GM19452 (cell line): ENCODE measurements at regions not wholly inside any gene's neighbourhood (a gene's known extent, or its start where the extent isn't known, plus 50 kb on each side); places are given as distances from the start of the nearest gene placed in this dataset.
"Not testable (repeated sequence)": the region's sequence is repeated elsewhere in the genome, so short reads cannot be mapped to it uniquely, and the experiment has no call there.

Experiments used
- ATAC-seq: cut with Tn5 transposase; IDR thresholded peaks from one replicate; pipeline ENCODE4 v1.9.1; 2021; ENCODE audit not compliant: unreplicated experiment

DNA sequence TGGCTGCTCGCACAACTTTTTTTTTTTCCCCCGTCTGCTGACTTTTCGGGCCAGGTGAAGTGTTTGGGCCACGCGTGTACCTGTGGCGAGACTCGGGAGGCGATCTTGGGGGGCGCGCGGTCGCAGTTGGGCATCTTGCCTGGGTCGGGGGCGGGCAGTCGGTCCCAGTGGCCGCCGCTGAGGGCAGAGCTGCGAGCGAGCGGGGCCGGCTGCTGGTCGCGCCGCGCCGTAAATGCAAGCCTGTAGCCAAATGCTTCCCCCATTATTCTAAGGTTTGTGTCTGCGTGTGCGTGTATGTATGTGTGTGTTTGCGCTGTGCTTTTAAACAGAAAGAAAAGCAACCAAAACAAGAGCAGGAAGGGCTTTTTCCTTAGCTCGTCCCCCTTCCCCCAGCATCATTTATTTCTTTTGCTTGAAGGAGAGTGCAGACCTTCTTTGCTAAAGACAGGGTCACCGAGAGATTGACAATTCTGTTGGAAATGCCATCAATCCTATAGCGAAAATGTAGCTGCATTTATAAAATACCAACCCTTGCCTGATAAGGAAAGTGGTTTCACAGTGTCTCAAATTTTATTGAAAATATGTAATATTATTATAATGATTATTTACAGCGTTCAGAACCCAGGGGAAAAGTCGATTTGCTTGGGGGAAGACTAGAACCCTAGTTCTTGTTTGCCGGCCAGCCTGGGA, 143.2 kb upstream of the ZNF536 start:
- ATAC-seq, result no peak

GRCh38 chr19:30229525-30230174, 142.5 kb upstream of the ZNF536 start:
- no peak for ATAC-seq

DNA sequence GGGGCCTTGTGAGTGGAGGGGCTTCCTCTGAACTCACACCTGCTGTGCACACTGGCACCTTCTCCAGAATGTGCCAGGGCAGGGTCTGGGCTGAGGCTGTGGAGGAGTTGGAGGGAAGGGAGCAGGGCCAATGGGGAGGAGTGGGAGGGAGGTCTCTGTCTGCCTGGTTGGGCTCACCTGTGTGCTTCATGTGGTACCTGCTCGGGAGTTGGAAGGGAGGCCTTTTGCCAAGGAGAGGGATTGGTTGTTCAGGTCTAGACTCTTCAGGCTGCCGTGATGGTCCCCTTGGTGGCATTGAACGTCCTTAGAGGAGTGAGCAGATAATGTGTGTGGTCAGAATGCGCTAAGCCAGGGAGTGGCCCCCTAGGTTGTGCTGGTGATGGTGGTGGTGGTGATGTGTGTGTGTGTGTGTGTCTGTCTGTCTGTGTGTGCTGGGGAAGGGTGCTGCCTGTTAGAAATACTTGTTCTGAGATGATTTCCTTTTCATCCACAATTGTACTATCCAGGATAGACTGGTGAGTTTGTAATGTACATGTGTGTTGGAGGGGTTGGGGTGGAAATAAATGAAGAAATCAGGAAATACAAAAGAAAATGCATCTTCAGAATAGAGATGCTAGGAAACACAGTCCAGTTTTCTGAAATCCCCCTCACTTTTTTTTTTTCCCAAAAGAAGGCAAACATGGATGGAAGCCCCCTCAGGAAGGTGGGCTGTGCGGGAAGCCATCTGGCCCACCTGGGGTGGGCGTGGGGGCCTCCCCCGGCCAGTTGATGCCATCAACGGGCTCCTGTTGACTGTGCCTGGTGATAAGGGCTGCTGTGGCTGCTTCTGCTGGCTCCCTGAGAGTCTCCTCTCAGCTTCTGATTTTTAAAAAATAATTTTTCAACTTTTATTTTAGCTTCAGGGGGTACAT, 140.5 kb upstream of the ZNF536 start:
- no peak for ATAC-seq

DNA sequence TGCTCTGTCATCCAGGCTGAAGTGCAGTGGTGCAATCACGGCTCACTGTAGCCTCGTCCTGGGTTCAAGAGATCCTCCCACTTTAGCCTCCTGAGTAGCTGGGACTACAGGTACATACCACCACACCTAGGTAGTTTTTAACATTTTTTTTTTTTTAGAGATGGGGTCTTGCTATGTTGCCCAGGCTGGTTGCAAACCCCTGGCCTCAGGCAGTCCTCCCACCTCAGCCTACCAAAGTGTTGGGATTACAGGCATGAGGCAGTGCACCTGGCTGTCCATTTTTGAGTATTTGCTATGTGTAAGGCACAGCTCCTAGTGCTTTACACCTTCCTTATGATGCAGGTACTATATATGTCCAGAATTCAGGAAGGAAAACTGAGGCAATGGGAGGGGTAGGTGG, 138.8 kb upstream of the ZNF536 start:
- ATAC-seq, result no peak

DNA sequence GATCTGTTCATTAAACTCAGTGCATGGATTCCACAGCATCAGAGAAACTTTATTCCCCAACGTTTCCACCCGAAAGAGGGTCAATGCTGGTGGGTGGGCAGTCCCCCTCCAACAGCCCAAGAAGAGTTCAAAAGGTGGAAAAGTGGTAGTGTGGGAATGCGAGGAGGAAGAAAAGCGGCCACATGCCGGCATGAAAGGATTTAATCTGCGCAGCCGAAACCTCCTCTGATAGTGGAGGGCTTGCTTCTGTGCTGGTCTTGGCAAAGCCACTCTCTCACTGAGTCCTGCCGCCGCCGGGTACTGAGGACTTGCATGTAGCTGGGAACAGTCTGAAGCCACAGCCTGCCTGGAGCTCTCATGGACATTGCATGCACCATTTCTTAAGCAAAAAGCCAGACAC, 136.2 kb upstream of the ZNF536 start:
- ATAC-seq, result no peak

GRCh38 chr19:30236587-30236986, 135.6 kb upstream of the ZNF536 start:
- ATAC-seq, result no peak

DNA sequence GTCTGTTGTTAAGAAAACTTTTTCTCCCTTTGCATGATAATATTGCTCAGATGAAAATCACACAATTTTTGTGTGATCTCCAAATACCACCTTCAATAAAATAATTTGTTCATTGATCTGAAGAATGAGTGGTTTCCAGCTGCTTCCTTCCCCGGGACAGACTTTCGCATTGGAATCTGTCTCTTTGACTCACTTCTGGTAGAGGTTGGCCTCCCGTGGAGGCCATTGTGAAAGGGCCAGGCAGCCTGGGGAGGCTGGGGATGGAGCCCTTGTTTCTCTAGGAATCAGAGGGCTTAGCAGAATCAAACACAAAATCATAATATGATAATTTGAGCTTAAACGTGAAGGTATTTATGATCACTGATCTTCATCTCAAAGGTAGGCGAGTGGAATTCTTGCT, 135.0 kb upstream of the ZNF536 start:
- ATAC-seq, result no peak

GRCh38 chr19:30240904-30241695, 131.1 kb upstream of the ZNF536 start:
- no peak for ATAC-seq

DNA sequence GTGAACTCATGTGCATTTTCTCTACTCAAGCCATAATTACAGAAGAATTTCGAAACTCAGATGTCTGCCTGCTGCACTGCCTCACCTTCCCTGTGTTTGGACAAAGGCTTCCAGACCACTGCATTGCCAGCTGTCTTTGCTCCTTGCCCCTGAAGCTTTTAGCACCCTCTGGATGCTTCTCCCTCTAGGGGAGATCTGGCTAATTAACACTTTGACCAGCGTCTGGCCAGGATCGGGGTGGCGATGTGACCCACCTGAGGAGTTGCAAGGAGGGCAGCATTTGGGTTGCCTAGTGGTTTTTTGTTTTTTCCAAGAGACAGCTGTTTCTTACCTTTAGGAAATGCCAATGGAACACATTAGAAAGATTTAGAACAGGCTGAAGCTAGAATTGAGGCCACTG, 127.7 kb upstream of the ZNF536 start:
- ATAC-seq, result no peak

GRCh38 chr19:30245401-30246039, 126.7 kb upstream of the ZNF536 start:
- ATAC-seq, result no peak

GRCh38 chr19:30249911-30250310, 122.3 kb upstream of the ZNF536 start:
- ATAC-seq, result no peak

GRCh38 chr19:30252214-30252613, 120.0 kb upstream of the ZNF536 start:
- no peak for ATAC-seq

GRCh38 chr19:30253581-30253996, 118.6 kb upstream of the ZNF536 start:
- ATAC-seq, result no peak

GRCh38 chr19:30254158-30254557, 118.0 kb upstream of the ZNF536 start:
- no peak for ATAC-seq

- no peak for ATAC-seq
These were observed 117.4 kb upstream of the ZNF536 start for GRCh38 chr19:30254789-30255188.

DNA sequence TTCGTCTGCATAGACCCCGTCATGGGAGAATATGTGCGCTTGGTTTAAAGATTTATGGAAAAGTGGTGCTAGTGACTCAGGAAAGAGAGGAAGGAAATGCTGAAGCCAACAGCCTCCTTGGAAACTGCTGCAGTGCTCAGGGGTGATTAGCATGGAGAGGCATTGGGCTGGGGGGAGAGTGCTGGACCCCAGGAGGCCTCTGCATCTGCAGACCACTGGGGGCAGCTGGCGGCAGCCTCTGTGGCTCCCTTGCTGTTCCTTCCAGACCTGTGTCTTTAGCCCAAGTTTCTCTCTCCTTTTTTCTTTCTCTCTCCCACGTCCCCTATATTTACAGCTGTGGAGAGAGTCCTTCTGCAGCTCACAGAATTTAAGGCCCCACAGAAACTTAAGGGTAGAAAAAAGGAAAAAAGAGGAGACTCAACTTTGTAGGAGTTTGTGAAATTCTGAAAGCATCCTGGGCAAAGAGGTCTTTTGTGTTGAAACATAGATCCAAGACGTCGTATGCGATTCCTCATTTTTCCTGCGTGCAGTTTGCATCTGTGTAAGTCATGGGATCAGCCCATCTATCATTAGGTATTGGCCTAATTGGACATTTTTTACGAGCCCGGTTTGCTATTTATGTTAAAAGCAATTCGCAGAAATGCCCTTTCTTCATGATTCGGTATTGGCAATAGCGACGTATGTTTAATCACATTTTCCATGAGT, 116.2 kb upstream of the ZNF536 start:
- ATAC-seq, result no peak

DNA sequence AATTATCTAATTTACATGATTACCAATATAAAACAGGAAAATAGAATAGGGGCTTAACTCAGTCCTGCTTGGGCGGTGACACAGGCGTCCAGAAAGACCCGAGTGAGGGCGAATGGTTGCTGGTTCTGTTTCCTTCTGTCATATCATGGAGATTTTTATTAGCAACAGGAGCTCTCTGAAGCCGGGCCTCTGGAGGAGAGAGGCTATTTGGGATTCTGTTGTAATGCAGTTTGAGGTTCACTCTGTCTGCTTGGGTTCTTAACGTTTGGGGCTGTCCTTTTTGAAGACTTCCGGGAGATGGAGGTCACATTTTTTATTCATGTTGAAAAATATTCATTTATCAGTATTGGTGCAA, 115.7 kb upstream of the ZNF536 start:
- no peak for ATAC-seq

DNA sequence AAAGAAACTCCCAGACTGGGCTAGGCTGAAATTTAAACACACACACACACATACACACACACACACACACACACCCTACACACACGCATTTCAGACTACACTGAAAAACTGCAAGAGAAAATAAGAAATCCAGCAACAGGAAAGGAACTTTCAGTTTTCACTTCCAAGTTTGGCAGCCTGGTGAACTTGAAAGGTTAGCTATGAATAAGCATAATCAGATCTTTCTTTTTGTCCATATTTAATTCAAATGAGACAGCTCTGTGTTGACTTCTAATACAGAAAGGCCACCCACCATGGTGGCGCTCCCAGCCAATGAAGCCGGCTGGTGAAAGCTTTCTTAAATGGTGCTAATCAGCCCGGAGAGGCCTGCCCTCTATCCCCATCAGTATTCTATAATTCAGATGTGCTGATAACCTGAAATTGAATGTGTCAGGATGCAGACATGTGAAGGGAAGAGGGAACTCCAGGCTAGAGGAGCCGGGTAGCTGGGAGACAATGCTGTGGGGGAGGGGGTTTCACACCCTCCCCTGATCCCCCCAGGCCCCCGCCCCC, 108.3 kb upstream of the ZNF536 start:
- no peak for ATAC-seq

- not testable (repeated sequence) for ATAC-seq
These were observed 106.3 kb upstream of the ZNF536 start for GRCh38 chr19:30265918-30266317.

- no peak for ATAC-seq
These were observed 105.5 kb upstream of the ZNF536 start for GRCh38 chr19:30266687-30267086.
